C4-2B (cell line): ENCODE measurements at regions not wholly inside any gene's neighbourhood (a gene's known extent, or its start where the extent isn't known, plus 50 kb on each side); places are given as distances from the start of the nearest gene placed in this dataset.

Experiments
- ZFX ChIP-seq: fragments of 450-650 bp; IDR thresholded peaks from 2 replicates; pipeline ENCODE4 v1.6.1; 2017
- TF ChIP-seq, protein P1 (sequence below): fragments of 450-650 bp; conservative IDR thresholded peaks from 2 replicates; pipeline ENCODE4 v1.5.1; 2017; ENCODE audit warnings: mild to moderate bottlenecking

DNA sequence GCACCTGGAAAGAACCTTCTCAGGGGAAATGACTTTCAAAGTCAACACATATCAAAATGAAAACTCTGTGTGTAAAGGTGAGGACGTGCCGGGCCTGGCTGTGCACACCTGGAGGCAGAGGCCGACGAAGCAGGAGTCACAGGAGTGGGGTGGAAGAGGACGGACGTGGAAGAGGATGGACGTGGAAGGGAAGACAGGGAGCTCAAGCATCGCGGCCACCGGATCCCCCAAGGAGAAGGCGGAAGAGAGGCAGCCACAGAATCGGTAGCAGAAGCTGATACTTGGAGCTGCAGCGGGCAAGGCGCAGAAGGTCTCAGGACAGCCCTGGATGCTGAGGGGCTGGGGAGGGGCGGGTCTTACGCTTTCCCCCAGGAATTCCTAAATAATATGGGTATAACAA, 519.8 kb downstream of the BRD1 start:
- TF ChIP-seq, protein P1, sequence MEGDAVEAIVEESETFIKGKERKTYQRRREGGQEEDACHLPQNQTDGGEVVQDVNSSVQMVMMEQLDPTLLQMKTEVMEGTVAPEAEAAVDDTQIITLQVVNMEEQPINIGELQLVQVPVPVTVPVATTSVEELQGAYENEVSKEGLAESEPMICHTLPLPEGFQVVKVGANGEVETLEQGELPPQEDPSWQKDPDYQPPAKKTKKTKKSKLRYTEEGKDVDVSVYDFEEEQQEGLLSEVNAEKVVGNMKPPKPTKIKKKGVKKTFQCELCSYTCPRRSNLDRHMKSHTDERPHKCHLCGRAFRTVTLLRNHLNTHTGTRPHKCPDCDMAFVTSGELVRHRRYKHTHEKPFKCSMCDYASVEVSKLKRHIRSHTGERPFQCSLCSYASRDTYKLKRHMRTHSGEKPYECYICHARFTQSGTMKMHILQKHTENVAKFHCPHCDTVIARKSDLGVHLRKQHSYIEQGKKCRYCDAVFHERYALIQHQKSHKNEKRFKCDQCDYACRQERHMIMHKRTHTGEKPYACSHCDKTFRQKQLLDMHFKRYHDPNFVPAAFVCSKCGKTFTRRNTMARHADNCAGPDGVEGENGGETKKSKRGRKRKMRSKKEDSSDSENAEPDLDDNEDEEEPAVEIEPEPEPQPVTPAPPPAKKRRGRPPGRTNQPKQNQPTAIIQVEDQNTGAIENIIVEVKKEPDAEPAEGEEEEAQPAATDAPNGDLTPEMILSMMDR = no peak
- no peak for TF ChIP-seq ZFX
